Panc1 (cell line): ENCODE measurements at regions not wholly inside any gene's neighbourhood (a gene's known extent, or its start where the extent isn't known, plus 50 kb on each side); places are given as distances from the start of the nearest gene placed in this dataset.

Source experiments
- CTCF ChIP-seq: fragments of 450-650 bp; IDR thresholded peaks from 2 replicates; pipeline ENCODE4 v1.5.1; 2017; ENCODE audit warnings: mild to moderate bottlenecking
- POLR2AphosphoS5 ChIP-seq: IDR thresholded peaks from 2 replicates; pipeline ENCODE4 v1.6.1; 2012; ENCODE audit warnings: mild to moderate bottlenecking, low read depth, low read length, moderate library complexity

- no peak for TF ChIP-seq POLR2AphosphoS5
- no peak for TF ChIP-seq CTCF
Observed at GRCh38 chr1:219000005-219000404, 173.7 kb upstream of the LYPLAL1 start.
